ENCODE measurements at regions not wholly inside any gene's neighbourhood (a gene's known extent, or its start where the extent isn't known, plus 50 kb on each side); places are given as distances from the start of the nearest gene placed in this dataset.

DNA sequence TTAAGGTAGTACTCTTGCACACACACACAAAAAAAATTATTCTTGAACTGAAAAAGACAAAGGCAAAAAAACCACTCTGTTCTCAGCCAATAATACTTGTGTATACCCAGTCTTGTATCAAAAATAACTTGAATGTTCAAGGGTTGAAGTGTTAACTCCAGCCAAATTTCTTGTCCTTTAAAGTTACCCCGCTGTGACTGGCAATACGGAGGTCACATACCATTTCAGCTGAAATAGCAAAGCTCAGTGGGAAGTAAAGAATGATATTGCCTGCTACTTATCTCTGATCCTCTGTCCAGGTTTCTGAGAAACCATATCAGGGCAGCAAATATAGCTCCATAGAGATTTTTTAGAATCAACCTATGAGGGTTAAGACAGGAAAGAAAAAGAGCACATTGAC is 167.4 kb downstream of the C12orf50 start:
- Mint-ChIP-seq H3K27ac (ENCODE audit: low read depth, unreplicated experiment) (no peak overlapping the region), H3K36me3 (ENCODE audit: insufficient read depth, unreplicated experiment) (no peaks in the 10 kb centered on the region), H3K9me3 (ENCODE audit: unreplicated experiment) (no peaks in the 10 kb centered on the region), H3K4me1 (ENCODE audit: insufficient read depth, unreplicated experiment) (no peaks in the 10 kb centered on the region), H3K27me3 (ENCODE audit: insufficient read depth, unreplicated experiment) (no peaks in the 10 kb centered on the region), H3K4me3 (ENCODE audit: unreplicated experiment) (no peak overlapping the region)
- POLR2A ChIA-PET, result no interaction called here
- BruUV-seq (replicated peaks), result no TSS peak
- TF ChIP-seq, protein P1, sequence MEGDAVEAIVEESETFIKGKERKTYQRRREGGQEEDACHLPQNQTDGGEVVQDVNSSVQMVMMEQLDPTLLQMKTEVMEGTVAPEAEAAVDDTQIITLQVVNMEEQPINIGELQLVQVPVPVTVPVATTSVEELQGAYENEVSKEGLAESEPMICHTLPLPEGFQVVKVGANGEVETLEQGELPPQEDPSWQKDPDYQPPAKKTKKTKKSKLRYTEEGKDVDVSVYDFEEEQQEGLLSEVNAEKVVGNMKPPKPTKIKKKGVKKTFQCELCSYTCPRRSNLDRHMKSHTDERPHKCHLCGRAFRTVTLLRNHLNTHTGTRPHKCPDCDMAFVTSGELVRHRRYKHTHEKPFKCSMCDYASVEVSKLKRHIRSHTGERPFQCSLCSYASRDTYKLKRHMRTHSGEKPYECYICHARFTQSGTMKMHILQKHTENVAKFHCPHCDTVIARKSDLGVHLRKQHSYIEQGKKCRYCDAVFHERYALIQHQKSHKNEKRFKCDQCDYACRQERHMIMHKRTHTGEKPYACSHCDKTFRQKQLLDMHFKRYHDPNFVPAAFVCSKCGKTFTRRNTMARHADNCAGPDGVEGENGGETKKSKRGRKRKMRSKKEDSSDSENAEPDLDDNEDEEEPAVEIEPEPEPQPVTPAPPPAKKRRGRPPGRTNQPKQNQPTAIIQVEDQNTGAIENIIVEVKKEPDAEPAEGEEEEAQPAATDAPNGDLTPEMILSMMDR (IDR thresholded peaks at IDR 0.05; ENCODE audit: unreplicated experiment), result no peak
- CTCF ChIA-PET, result interaction anchor here (0.7 to 1.4 kb wide), 4 partner anchors 13 to 946 kb away, joined by 3 to 4 read pairs (median 4); no protein-coding TSS in a partner anchor
- no peak for DNase-seq (ENCODE audit: unreplicated experiment)
- intact Hi-C loops (cut with micrococcal nuclease), result no loop called here

- CTCF ChIA-PET, result no interaction called here
These were observed 175.7 kb downstream of the C12orf50 start for GRCh38 chr12:87853448-87854003.

DNA sequence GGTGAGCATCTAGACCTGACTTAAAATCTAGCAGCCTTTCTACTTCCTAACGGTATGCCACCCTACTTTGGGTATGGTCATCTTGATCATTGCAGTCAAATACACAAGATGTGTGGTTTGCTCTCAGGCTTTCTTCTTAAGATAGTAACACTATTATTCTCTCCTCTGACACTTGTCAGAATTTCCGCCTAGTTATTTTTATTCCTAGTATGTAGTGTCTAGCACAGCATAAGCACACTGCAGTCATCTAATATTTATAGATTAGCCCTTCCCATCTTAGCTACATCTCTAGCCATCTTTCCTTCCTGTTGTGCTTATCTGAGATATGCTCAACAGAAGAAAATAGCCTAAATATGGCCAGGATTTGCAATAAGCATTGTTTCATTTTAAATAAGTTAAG is 180.1 kb downstream of the C12orf50 start:
- intact Hi-C loops (cut with micrococcal nuclease), result loop anchor here (5.0 to 10.0 kb wide), 5 partner anchors 148 to 1134 kb away; no protein-coding TSS in a partner anchor
- TF ChIP-seq, protein P1 (IDR thresholded peaks at IDR 0.05; ENCODE audit: unreplicated experiment), result no peak
- BruUV-seq (replicated peaks), result no TSS peak
- ChIA-PET CTCF (interaction anchor here (0.6 to 3.1 kb wide), 35 partner anchors 8 to 1926 kb away, joined by 3 to 12 read pairs (median 4); no protein-coding TSS in a partner anchor), POLR2A (interaction anchor here (1.0 kb wide), 1 partner anchor 934 kb away, joined by 3 read pairs; no protein-coding TSS in a partner anchor)
- DNase-seq (ENCODE audit: unreplicated experiment), result no peak
- Mint-ChIP-seq H3K27ac (ENCODE audit: low read depth, unreplicated experiment) (no peak overlapping the region), H3K9me3 (ENCODE audit: unreplicated experiment) (no peaks in the 10 kb centered on the region), H3K36me3 (ENCODE audit: insufficient read depth, unreplicated experiment) (no peaks in the 10 kb centered on the region), H3K4me1 (ENCODE audit: insufficient read depth, unreplicated experiment) (peaks cover 12% of the 10 kb centered on the region), H3K27me3 (ENCODE audit: insufficient read depth, unreplicated experiment) (no peaks in the 10 kb centered on the region), H3K4me3 (ENCODE audit: unreplicated experiment) (no peak overlapping the region)

More at GRCh38 chr12:87853448-87854003, 175.7 kb downstream of the C12orf50 start:
- Mint-ChIP-seq H3K4me1 (ENCODE audit: insufficient read depth, unreplicated experiment) (peaks cover 1% of the 10 kb centered on the region), H3K27me3 (ENCODE audit: insufficient read depth, unreplicated experiment) (no peaks in the 10 kb centered on the region), H3K4me3 (ENCODE audit: unreplicated experiment) (no peak overlapping the region), H3K27ac (ENCODE audit: low read depth, unreplicated experiment) (no peak overlapping the region), H3K9me3 (ENCODE audit: unreplicated experiment) (no peaks in the 10 kb centered on the region), H3K36me3 (ENCODE audit: insufficient read depth, unreplicated experiment) (no peaks in the 10 kb centered on the region)
- no peak for DNase-seq (ENCODE audit: unreplicated experiment)
- BruUV-seq (replicated peaks), result no TSS peak
- TF ChIP-seq, protein P1 (IDR thresholded peaks at IDR 0.05; ENCODE audit: unreplicated experiment), result no peak
- intact Hi-C loops (cut with micrococcal nuclease), result no loop called here
- POLR2A ChIA-PET, result no interaction called here

DNA sequence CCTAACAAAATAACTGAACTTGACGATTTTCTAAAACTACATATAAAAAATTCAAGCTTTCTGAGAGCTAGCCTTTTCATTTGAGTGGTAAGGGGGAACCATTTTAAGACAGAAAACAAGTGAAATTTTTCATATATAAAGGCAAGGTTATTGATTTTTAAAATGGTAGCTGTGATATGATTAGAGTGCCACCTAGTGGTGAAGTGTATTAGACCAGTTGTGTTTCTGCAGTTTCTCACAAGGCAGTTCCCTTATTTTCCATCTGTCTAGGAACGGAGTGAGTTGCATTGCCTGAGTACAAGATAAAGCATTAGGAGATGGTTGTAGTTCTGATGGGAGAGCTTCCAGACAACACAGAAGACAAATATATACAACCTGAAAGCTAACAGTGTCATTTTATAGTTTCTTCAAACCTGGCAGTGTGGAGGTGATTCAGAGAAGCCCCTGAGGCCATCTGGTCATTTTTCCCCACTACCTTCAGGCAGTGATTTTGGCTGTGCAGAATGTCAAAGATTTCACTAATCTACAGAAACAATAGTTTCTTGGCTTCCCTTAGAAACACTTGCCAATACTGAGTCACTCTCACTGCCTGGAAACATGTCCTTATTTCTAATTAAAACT is 180.8 kb downstream of the C12orf50 start:
- peaks cover 12% of the 10 kb centered on the region for H3K4me1 Mint-ChIP-seq (ENCODE audit: insufficient read depth, unreplicated experiment)
- POLR2A ChIA-PET, result interaction anchor here (1.0 kb wide), 1 partner anchor 934 kb away, joined by 3 read pairs; no protein-coding TSS in a partner anchor
- DNase-seq (ENCODE audit: unreplicated experiment), result peak; percentile 70
- H3K4me3 Mint-ChIP-seq (ENCODE audit: unreplicated experiment), result no peak overlapping the region
- no peaks in the 10 kb centered on the region for H3K36me3 Mint-ChIP-seq (ENCODE audit: insufficient read depth, unreplicated experiment)
- H3K9me3 Mint-ChIP-seq (ENCODE audit: unreplicated experiment), result no peaks in the 10 kb centered on the region
- H3K27ac Mint-ChIP-seq (ENCODE audit: low read depth, unreplicated experiment), result peak overlapping the region; percentile 8
- CTCF ChIA-PET, result interaction anchor here (0.5 to 3.1 kb wide), 49 partner anchors 8 to 1925 kb away, joined by 3 to 12 read pairs (median 4); no protein-coding TSS in a partner anchor
- TF ChIP-seq, protein P1 (IDR thresholded peaks at IDR 0.05; ENCODE audit: unreplicated experiment), result peak; percentile 75
- H3K27me3 Mint-ChIP-seq (ENCODE audit: insufficient read depth, unreplicated experiment), result no peaks in the 10 kb centered on the region
- BruUV-seq (replicated peaks), result no TSS peak
- intact Hi-C loops (cut with micrococcal nuclease), result loop anchor here (1.0 to 10.0 kb wide), 8 partner anchors 105 to 1893 kb away; no protein-coding TSS in a partner anchor
